ENCODE measurements at regions not wholly inside any gene's neighbourhood (a gene's known extent, or its start where the extent isn't known, plus 50 kb on each side); places are given as distances from the start of the nearest gene placed in this dataset.

GRCh38 chr1:83790446-83790845, 208.5 kb downstream of the TTLL7 start:
- TF ChIP-seq, protein P1, sequence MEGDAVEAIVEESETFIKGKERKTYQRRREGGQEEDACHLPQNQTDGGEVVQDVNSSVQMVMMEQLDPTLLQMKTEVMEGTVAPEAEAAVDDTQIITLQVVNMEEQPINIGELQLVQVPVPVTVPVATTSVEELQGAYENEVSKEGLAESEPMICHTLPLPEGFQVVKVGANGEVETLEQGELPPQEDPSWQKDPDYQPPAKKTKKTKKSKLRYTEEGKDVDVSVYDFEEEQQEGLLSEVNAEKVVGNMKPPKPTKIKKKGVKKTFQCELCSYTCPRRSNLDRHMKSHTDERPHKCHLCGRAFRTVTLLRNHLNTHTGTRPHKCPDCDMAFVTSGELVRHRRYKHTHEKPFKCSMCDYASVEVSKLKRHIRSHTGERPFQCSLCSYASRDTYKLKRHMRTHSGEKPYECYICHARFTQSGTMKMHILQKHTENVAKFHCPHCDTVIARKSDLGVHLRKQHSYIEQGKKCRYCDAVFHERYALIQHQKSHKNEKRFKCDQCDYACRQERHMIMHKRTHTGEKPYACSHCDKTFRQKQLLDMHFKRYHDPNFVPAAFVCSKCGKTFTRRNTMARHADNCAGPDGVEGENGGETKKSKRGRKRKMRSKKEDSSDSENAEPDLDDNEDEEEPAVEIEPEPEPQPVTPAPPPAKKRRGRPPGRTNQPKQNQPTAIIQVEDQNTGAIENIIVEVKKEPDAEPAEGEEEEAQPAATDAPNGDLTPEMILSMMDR (IDR thresholded peaks at IDR 0.05), result no peak
- no peak for TF ChIP-seq POLR2A (IDR thresholded peaks at IDR 0.05)
